Sigmoid colon (tissue), 6 donors: ENCODE measurements at regions not wholly inside any gene's neighbourhood (a gene's known extent, or its start where the extent isn't known, plus 50 kb on each side); places are given as distances from the start of the nearest gene placed in this dataset.

Source experiments
- DNase-seq: peaks from one replicate; pipeline ENCODE4 v3.0.0-alpha.2; 2019
- H3K27ac ChIP-seq, 4 donors: fragments of 200-600 bp; sonication (generic); one replicate each; pipeline ENCODE4 v1.5.1; 2016 to 2019; ENCODE audit warnings: mild to moderate bottlenecking in 1 of 4
- H3K27me3 ChIP-seq, 3 donors: fragments of 200-600 bp; sonication (generic); one replicate each; pipeline ENCODE4 v1.5.1; 2019; ENCODE audit warnings: mild to moderate bottlenecking in 1 of 3
- H3K36me3 ChIP-seq, 4 donors: fragments of 200-600 bp; sonication (generic); one replicate each; pipeline ENCODE4 v1.5.1; 2016 to 2019
- H3K4me1 ChIP-seq, 4 donors: fragments of 200-600 bp; sonication (generic); one replicate each; pipeline ENCODE4 v1.5.1; 2017 to 2019
- H3K4me3 ChIP-seq, 4 donors: fragments of 200-600 bp; sonication (generic); one replicate each; pipeline ENCODE4 v1.5.1; 2017 to 2019; ENCODE audit warnings: mild to moderate bottlenecking in 2 of 4, moderate library complexity in 1 of 4
- H3K9me3 ChIP-seq, 4 donors: fragments of 200-600 bp in 3 of 4; sonication (generic) in 3 of 4; one replicate each; pipeline versions ENCODE4 v1.5.1 to v1.6.1; 2013 to 2019
- EP300 ChIP-seq, 4 donors: sonication (generic); formaldehyde crosslinking; IDR thresholded peaks; one replicate each; pipeline ENCODE4 v1.6.1; 2017; ENCODE audit warnings: antibody characterized with exemption in 4 of 4
- POLR2A ChIP-seq, 2 donors: fragments of 450-650 bp; IDR thresholded peaks; one replicate each; pipeline ENCODE4 v1.6.1; 2016; ENCODE audit warnings: antibody characterized with exemption in 2 of 2, mild to moderate bottlenecking in 2 of 2, moderate library complexity in 2 of 2
- POLR2AphosphoS5 ChIP-seq, 4 donors: sonication (generic); formaldehyde crosslinking; IDR thresholded peaks; one replicate each; pipeline ENCODE4 v1.6.1; 2017; ENCODE audit warnings: antibody characterized with exemption in 4 of 4
- WGBS, 2 donors: extraction: QIAGEN DNeasy Blood & Tissue Kit; methylation state at CpG; one replicate each; pipeline ENCODE4 v1.1.7; 2013; 5-methylcytosine and 5-hydroxymethylcytosine counted together
- intact Hi-C: fragments of 100-400 bp; cut with DNase I; formaldehyde crosslinking; loops from one replicate; pipeline ENCODE4 v1.15.1; 2023
- TF ChIP-seq, protein P1 (sequence below), 4 experiments: fragments of 450-650 bp in 3 of 4; fragments of 200-600 bp in 1 of 4; IDR thresholded peaks; one replicate each; pipeline ENCODE4 v1.5.1; 2016 to 2019; ENCODE audit warnings: antibody characterized with exemption in 4 of 4, mild to moderate bottlenecking in 3 of 4, moderate library complexity in 2 of 4
- donor health status: healthy with polysubstance abuse.
- donor health status: healthy.

DNA sequence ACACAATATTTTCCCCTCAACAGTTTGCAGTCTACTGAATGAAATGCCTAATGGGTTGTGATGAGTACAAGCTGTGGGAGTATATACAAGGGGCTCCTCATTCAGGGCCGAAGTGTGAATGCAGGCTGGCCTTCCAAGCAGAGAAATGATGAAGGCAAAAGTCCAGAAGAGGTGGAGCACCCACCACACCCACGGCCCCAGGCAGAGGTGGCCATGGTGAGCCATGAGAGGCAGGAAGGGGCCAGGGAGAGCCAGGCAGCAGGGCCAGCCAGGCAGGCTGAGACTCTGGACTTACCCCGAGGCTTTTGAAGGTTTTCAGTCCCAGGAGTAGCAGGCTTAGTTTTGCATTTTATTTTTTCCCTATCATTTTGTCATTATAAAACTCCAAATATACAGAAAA lies 218.1 kb downstream of the AUH start:
- no peak for DNase-seq
- Histone ChIP-seq H3K4me1 (peaks cover 0 to 25% (median 12%) of the 10 kb centered on the region in 4 donors), H3K36me3 (no peaks in the 10 kb centered on the region), H3K4me3 (no peak overlapping the region), H3K27me3 (no peaks in the 10 kb centered on the region), H3K9me3 (no peaks in the 10 kb centered on the region), H3K27ac (no peak overlapping the region)
- intact Hi-C loops = loop anchor here (2.0 kb wide), 1 partner anchor 45 kb away; no protein-coding TSS in a partner anchor
- WGBS, 2 donors = 84 to 89% methylated on average over 3 of the region's 3 CpGs
- TF ChIP-seq EP300 (IDR thresholded peaks at IDR 0.05) = no peak
- no peak for TF ChIP-seq POLR2A (IDR thresholded peaks at IDR 0.05)
- no peak for TF ChIP-seq POLR2AphosphoS5 (IDR thresholded peaks at IDR 0.05)
- TF ChIP-seq, protein P1, sequence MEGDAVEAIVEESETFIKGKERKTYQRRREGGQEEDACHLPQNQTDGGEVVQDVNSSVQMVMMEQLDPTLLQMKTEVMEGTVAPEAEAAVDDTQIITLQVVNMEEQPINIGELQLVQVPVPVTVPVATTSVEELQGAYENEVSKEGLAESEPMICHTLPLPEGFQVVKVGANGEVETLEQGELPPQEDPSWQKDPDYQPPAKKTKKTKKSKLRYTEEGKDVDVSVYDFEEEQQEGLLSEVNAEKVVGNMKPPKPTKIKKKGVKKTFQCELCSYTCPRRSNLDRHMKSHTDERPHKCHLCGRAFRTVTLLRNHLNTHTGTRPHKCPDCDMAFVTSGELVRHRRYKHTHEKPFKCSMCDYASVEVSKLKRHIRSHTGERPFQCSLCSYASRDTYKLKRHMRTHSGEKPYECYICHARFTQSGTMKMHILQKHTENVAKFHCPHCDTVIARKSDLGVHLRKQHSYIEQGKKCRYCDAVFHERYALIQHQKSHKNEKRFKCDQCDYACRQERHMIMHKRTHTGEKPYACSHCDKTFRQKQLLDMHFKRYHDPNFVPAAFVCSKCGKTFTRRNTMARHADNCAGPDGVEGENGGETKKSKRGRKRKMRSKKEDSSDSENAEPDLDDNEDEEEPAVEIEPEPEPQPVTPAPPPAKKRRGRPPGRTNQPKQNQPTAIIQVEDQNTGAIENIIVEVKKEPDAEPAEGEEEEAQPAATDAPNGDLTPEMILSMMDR (IDR thresholded peaks at IDR 0.05) = no peak

GRCh38 chr9:91144769-91145168 lies 216.9 kb downstream of the AUH start:
- no peak for DNase-seq
- Histone ChIP-seq H3K36me3 (no peaks in the 10 kb centered on the region), H3K27me3 (no peaks in the 10 kb centered on the region), H3K4me1 (peaks cover 0 to 25% (median 12%) of the 10 kb centered on the region in 4 donors), H3K27ac (no peak overlapping the region), H3K4me3 (no peak overlapping the region), H3K9me3 (peaks cover 0 to 2% (median 0%) of the 10 kb centered on the region in 4 donors)
- TF ChIP-seq POLR2AphosphoS5 (IDR thresholded peaks at IDR 0.05) (no peak), EP300 (IDR thresholded peaks at IDR 0.05) (no peak), POLR2A (IDR thresholded peaks at IDR 0.05) (no peak)
- TF ChIP-seq, protein P1 (IDR thresholded peaks at IDR 0.05) = no peak
- intact Hi-C loops = no loop called here
- 93 to 95% methylated on average over 3 of the region's 3 CpGs for WGBS, 2 donors

GRCh38 chr9:91145496-91145895 lies 216.2 kb downstream of the AUH start:
- WGBS, 2 donors = 93 to 95% methylated on average over 4 of the region's 4 CpGs
- intact Hi-C loops = no loop called here

DNA sequence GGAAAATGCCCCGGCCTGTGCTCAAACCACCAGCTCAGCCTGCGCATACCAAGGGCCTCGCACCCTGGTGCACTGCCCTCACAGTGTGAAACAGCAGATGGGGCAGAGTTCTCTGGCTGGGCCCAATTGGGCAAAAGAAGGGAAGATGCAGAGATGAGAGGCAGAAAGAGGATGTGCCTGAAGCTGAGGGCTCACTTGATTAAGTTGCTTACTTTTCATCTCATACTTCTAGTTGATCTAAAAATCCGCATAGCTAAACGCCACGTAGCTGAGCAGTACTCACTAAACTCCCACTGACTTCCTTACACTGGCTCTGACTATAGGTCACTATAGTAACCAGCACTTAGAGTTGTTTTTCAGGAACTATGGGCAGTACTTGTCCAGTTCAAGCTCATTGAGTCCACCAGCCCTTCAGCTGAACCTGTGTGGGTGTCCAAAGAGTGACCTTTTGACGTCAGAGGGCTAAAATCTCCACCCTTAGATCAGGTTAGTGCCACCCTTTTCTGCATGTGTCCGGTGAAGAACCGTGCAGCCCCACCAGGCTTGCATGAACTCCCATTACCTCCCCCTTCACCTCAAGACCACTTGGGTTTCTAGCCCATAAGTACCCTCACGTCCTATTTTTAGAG lies 215.2 kb downstream of the AUH start:
- no peak overlapping the region for H3K4me3 ChIP-seq
- H3K9me3 ChIP-seq = peaks cover 0 to 2% (median 0%) of the 10 kb centered on the region in 4 donors
- intact Hi-C loops = no loop called here
- no peak overlapping the region for H3K27ac ChIP-seq
- H3K4me1 ChIP-seq = peaks cover 0 to 11% (median 6%) of the 10 kb centered on the region in 4 donors
- TF ChIP-seq POLR2AphosphoS5 (IDR thresholded peaks at IDR 0.05) = no peak
- TF ChIP-seq EP300 (IDR thresholded peaks at IDR 0.05) = no peak
- no peak for TF ChIP-seq POLR2A (IDR thresholded peaks at IDR 0.05)
- TF ChIP-seq, protein P1 (IDR thresholded peaks at IDR 0.05) = no peak
- WGBS, 2 donors = 87 to 88% methylated on average over 10 of the region's 10 CpGs
- no peaks in the 10 kb centered on the region for H3K36me3 ChIP-seq
- DNase-seq = no peak
- H3K27me3 ChIP-seq = no peaks in the 10 kb centered on the region

More at GRCh38 chr9:91145496-91145895, 216.2 kb downstream of the AUH start:
- H3K9me3 ChIP-seq = peaks cover 0 to 2% (median 0%) of the 10 kb centered on the region in 4 donors
- H3K4me1 ChIP-seq = peaks cover 0 to 21% (median 12%) of the 10 kb centered on the region in 4 donors
- no peak overlapping the region for H3K4me3 ChIP-seq
- no peaks in the 10 kb centered on the region for H3K27me3 ChIP-seq
- TF ChIP-seq, protein P1 (IDR thresholded peaks at IDR 0.05) = no peak
- TF ChIP-seq POLR2AphosphoS5 (IDR thresholded peaks at IDR 0.05) (no peak), EP300 (IDR thresholded peaks at IDR 0.05) (no peak), POLR2A (IDR thresholded peaks at IDR 0.05) (no peak)
- H3K36me3 ChIP-seq = no peaks in the 10 kb centered on the region
- no peak for DNase-seq
- H3K27ac ChIP-seq = no peak overlapping the region
